ENCODE measurements at regions not wholly inside any gene's neighbourhood (a gene's known extent, or its start where the extent isn't known, plus 50 kb on each side); places are given as distances from the start of the nearest gene placed in this dataset.

DNA sequence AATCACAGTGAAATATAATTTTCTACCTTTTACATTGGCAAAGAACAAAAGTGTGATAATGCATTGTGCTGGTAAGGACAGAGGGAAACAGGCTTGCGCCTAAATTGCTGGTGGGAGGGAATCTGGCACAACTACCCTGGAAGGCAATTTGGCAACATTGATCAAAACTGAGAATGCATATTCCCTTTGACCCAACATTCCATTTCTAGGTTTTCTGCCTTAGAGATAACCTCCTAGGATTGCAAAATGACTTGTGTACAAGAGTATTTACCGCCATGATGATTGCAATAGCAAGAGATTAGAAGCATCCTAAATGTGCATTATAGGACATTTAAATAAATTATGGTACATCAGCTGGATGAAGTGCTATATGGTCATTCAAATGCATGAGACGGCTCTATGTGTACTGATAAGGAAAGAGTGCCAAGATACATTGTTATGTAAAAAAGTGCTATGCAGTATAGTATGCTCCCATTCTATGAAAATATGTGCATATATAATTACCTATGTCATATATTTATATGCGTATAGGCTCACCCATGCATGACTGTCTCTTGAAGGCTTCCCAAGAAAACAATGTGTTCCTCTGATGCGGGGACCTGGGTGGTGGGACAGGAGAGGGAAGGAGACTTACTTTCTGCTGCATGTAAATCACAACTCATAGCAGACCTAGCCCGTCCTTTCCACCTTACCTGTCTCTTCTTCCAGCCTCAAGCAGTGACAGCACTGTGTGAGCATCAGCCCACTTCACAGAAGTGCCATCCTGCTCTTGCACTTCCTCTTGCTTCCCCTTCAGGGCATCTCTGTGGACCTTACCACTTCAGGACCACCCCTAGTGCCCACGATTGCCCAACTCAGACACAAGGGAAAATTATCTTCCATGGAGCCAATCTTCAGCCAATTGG lies 249.9 kb upstream of the TLE3 start:
- no peak for DNase-seq (ENCODE audit: extremely low spot score)
- 89% methylated on average over 7 of the region's 7 CpGs for WGBS
- H3K4me1 ChIP-seq (ENCODE audit: insufficient read depth): no peaks in the 10 kb centered on the region
- no peak overlapping the region for H3K4me3 ChIP-seq (ENCODE audit: low read depth, low read length)
- no peaks in the 10 kb centered on the region for H3K36me3 ChIP-seq (ENCODE audit: insufficient read depth)
- no peak overlapping the region for H3K27ac ChIP-seq (ENCODE audit: low read depth)

DNA sequence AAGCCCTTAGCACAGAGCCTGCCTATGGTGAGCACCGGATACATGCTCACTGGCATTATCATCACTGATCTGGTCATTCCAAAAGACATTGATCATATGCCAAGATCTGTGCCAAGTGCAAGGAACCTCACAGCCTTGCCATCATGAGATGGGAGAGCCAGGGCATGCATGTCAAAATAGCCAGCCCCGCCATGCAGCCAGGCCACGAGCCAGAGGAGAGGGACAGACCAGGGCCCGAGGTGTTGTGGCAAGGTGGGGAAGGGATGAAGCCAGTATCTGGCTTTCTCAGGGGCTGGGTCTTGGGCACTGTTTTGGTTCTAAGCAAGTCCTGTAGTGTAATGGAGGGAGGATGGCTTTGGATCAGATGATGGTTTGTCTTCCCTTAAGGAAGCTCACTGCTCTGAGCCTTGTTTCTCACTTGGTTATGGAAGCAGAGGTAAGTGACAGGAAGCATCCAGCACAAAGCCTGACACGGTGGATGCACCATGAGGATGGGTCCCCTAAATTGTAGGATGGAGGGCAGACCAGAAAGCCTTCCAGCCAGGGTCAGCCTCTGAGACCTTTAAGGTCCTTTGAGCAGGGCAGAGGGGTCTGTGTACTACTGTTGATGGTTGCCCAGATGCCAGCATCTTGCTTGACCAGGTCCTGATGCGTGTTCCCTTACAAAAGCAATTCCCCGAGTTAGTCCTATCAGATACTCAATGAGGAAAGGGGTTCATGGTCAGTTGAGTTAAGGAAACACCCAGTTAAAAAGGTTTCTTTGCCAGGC lies 247.7 kb upstream of the TLE3 start:
- no peaks in the 10 kb centered on the region for H3K4me1 ChIP-seq (ENCODE audit: insufficient read depth)
- DNase-seq (ENCODE audit: extremely low spot score): no peak
- WGBS: 93% methylated on average over 7 of the region's 7 CpGs
- no peak overlapping the region for H3K27ac ChIP-seq (ENCODE audit: low read depth)
- H3K36me3 ChIP-seq (ENCODE audit: insufficient read depth): no peaks in the 10 kb centered on the region
- H3K4me3 ChIP-seq (ENCODE audit: low read depth, low read length): no peak overlapping the region

DNA sequence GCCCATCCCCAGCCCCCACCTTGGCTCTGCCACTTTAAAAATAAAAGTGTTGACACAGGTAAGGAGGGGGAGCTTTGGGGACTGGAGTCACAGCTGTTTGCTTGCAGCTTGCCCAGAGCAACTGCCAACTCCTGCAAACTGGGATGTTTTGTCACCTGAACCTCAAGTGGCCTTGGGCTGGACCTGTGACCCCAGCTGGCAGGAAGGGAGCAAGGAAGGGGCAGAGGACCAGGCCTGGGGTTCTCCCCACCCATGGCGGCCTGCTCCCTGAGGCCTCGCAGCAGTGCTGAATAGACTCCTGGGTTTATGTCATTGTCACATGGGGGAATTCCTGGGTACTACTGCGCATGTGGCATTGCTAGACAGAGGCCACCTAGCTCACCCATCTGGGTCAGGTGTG lies 246.9 kb upstream of the TLE3 start:
- no peak overlapping the region for H3K27ac ChIP-seq (ENCODE audit: low read depth)
- H3K4me3 ChIP-seq (ENCODE audit: low read depth, low read length): no peak overlapping the region
- 96% methylated on average over 3 of the region's 3 CpGs for WGBS
- no peak for DNase-seq (ENCODE audit: extremely low spot score)
- H3K4me1 ChIP-seq (ENCODE audit: insufficient read depth): no peaks in the 10 kb centered on the region
- no peaks in the 10 kb centered on the region for H3K36me3 ChIP-seq (ENCODE audit: insufficient read depth)

DNA sequence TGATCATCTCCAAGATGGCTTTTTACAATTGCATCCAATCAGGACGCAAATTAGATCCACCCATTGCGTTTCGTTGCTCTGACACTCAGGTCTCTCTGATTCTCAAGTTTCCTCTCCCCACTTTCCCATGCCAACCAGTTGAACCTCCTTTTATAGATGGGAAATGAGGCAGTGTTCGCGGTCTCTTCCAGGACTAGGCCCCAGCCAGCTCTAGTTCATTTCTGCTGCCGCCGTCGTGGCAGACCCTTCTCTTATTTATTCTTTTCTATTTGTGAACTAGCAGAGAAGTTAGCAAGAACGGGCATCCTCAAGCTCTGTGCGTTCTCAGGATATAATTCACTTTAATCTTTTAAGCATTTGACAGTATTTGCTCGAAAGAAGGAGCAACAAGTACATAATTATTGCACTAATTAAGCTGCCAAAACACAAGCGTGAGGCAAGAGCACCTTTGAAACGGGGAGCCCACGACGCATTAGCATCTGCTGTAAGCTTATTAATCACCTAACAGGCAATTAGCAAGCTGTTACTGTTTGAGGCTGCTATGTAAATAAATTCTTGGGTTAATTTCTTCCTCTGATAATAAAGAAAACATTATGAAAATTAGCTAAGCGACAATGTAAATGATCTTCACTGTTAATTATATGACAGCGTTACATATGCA lies 246.4 kb upstream of the TLE3 start:
- Histone ChIP-seq H3K4me3 (ENCODE audit: low read depth, low read length) (no peak overlapping the region), H3K36me3 (ENCODE audit: insufficient read depth) (no peaks in the 10 kb centered on the region), H3K4me1 (ENCODE audit: insufficient read depth) (no peaks in the 10 kb centered on the region), H3K27ac (ENCODE audit: low read depth) (no peak overlapping the region)
- 95% methylated on average over 17 of the region's 17 CpGs for WGBS
- no peak for DNase-seq (ENCODE audit: extremely low spot score)

DNA sequence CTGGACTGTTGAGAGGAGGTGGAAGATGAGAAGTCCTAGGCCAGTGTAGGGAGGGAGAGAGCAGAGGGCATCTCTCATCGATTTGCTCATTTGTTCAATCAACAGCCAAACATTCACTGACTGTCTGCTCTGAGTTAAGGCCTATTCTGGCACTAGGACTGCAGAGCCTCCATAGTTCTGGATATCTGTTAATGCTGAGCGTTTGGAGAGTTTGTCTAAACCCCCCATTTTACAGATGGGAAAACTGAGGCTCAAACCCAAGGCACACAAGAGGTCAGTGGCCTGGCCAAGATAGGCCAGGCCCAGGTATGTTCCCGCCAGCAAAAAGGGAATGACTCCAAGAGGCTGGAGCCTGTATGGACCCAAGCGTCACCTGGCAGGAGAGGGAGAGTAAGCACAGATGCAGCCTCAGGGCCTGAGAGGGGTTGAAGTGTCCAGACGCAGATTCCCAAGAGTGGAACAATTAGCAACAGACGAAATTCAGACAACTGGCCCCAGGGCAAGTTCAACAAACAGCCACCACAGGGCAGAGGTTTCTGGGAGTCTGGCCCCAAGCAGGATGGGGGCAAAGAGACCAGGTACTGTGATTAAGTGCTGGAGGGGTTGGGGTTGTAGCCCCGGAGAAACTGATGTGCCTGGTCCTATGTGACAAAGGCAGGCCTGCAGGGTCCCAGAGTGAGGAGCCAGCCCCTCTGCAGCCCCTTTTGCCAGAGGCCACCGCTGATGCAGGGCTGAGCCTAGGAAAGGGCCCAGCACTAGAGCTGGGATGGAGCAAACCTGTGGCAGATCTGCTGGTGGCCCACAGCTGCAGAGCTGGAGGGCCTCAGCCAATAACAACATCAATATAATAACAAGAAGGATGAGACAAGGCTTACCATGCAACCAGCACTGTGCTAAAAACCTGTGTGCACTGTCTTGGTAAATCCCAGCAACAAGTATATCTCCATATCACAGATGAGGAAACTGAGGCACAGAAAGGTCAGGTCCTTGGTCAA lies 245.1 kb upstream of the TLE3 start:
- DNase-seq (ENCODE audit: extremely low spot score): no peak
- no peak overlapping the region for H3K4me3 ChIP-seq (ENCODE audit: low read depth, low read length)
- no peaks in the 10 kb centered on the region for H3K4me1 ChIP-seq (ENCODE audit: insufficient read depth)
- 95% methylated on average over 8 of the region's 8 CpGs for WGBS
- no peaks in the 10 kb centered on the region for H3K36me3 ChIP-seq (ENCODE audit: insufficient read depth)
- no peak overlapping the region for H3K27ac ChIP-seq (ENCODE audit: low read depth)

DNA sequence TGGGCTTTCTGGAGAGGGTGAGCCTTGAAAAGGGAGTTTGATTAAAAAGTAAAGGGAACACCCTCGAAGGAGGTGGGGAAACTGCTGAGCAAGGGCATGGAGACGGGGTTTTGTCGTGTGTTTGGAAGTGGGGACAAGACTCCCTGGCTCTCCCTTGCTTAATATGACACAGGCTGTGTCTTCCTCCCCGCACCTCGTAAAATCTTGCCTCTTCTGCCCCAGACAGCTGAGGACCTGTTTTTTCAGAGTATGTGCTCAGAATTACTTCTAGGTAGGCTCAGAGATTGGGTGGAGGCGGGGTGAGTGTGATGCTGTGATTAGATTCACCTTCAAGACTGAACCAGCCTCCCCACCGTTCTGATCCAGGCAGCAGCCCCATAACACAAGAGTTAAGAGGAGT lies 244.4 kb upstream of the TLE3 start:
- no peaks in the 10 kb centered on the region for H3K36me3 ChIP-seq (ENCODE audit: insufficient read depth)
- H3K4me1 ChIP-seq (ENCODE audit: insufficient read depth): no peaks in the 10 kb centered on the region
- 90% methylated on average over 7 of the region's 7 CpGs for WGBS
- H3K4me3 ChIP-seq (ENCODE audit: low read depth, low read length): no peak overlapping the region
- DNase-seq (ENCODE audit: extremely low spot score): no peak
- no peak overlapping the region for H3K27ac ChIP-seq (ENCODE audit: low read depth)

DNA sequence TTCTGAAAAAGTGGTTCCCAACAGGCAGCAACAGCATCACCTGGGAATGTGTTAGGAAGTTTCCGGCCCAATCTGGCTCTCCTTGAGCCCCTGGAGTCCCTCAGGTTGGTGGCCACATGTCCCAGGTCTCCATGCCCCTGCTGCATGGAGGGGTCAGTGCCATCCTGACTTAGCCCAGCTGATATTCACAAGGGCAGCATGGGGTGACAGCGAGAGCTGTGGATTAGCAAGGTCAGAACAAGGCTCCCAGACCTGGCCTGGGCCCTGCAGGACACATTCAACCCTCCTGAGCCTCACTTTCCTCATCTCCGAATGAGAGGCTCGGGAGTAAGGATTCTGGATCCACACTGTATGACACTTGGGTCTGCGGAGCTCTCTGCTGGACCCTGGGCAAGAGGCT lies 243.8 kb upstream of the TLE3 start:
- Histone ChIP-seq H3K27ac (ENCODE audit: low read depth) (no peak overlapping the region), H3K36me3 (ENCODE audit: insufficient read depth) (no peaks in the 10 kb centered on the region), H3K4me1 (ENCODE audit: insufficient read depth) (no peaks in the 10 kb centered on the region), H3K4me3 (ENCODE audit: low read depth, low read length) (no peak overlapping the region)
- WGBS: 88% methylated on average over 5 of the region's 5 CpGs
- DNase-seq (ENCODE audit: extremely low spot score): no peak

DNA sequence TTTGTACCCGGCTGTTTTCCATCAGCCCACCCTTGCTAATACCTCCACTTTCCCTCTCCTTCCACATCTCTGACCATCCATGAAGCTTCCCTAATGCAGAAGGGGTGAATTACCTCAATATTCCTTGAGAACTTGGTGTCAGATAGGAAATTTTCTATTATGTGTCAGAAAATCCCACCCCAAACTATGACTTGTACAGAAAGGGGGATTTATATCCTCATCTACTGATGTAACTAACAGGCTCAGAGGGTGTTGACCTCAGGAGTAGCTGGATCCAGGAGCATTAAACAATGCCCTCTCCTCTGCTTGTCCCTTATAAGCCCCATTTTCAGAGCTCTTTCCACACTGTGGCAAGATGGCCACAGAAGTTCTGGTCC lies 242.8 kb upstream of the TLE3 start:
- no peak overlapping the region for H3K27ac ChIP-seq (ENCODE audit: low read depth)
- DNase-seq (ENCODE audit: extremely low spot score): no peak
- WGBS: 88% methylated on average over 1 of the region's 1 CpG
- no peaks in the 10 kb centered on the region for H3K4me1 ChIP-seq (ENCODE audit: insufficient read depth)
- no peaks in the 10 kb centered on the region for H3K36me3 ChIP-seq (ENCODE audit: insufficient read depth)
- no peak overlapping the region for H3K4me3 ChIP-seq (ENCODE audit: low read depth, low read length)

DNA sequence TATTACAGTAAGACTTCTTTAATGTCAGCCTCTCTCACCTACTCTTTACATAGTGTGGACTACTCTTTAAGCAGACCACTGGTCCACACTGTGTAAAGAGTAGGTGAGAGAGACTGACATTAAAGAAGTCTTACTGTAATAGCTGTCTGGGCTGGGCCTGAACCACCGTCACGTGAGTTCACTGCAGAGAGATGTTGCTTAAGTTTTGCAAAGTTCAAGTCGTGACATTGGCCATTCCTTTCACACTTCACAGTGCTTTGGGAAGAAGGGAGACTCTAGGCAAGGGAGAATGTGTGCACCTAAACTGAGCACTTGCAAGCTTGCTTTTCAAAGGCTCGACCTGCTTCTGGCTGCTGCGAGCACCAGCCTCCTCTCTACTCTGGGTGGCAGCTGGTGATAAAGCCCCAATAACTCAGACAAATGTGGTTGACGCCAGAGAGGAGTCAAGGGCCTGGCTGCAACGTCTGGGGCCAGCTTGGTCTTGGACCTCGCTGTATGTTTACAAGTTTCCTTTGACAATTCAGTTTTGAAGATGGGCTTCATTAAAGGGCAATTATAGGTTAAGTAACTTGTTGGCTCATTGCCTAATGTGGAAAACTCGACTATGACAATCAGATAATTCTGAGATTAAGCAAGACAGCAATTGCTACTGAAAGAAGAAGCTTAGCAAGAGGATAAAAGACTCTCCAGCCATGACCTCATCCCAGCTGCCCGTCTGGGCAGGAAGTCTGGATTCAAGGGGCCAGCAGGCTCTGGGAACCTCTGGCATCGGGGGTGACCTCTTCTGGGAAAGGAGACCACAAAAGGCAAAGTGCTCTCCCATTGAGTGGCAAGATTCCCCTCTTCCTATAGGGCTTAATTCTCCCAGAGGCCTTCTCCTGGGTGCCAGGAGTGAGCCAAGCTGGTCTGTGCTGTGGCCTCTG lies 242.1 kb upstream of the TLE3 start:
- Histone ChIP-seq H3K27ac (ENCODE audit: low read depth) (no peak overlapping the region), H3K4me3 (ENCODE audit: low read depth, low read length) (no peak overlapping the region), H3K4me1 (ENCODE audit: insufficient read depth) (no peaks in the 10 kb centered on the region), H3K36me3 (ENCODE audit: insufficient read depth) (no peaks in the 10 kb centered on the region)
- 62% methylated on average over 11 of the region's 11 CpGs for WGBS
- peak; percentile 60 for DNase-seq (ENCODE audit: extremely low spot score)

DNA sequence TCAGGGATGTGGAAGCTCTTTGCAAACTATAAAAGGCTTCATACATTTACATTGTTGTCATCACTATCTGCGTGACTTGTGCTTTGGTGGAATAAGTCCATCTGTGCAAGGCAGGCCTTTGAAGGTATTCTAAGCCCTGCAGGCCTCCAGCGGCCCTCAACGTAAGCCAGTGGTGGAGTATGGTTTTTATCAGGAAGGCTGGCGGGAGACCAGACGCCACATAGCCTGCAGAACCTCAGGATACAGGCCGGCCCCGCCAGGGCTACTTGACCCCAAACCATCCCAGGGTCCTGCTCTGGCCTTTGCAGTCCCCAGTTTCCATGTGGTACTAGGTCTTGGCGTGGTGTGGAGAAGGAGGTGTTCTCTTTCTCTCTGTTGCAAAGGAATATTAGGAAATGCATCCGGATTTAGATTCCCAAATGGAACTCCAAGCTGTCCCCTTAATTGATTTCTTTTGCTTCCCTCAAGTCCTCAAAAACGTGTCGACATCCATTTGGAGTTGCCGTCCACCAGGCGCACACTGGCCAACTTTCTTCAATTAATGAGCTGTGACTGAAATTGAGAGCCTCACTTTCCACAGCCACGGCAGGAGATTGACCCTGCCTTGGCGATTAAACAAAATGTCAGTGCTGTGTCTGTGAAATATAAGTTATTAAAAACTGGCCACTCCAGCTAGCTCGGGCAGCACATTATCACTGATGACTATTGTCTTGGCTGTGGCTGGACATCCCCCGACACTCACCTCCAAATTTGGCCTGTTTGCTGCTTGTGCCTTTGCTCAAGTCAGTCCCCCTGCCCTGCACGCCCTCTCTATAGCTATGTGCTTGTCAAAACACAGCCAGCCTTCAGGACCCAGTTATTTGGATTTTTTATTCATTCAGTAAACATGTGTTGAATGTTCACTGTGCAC lies 239.8 kb upstream of the TLE3 start:
- Histone ChIP-seq H3K4me1 (ENCODE audit: insufficient read depth) (no peaks in the 10 kb centered on the region), H3K36me3 (ENCODE audit: insufficient read depth) (no peaks in the 10 kb centered on the region), H3K4me3 (ENCODE audit: low read depth, low read length) (no peak overlapping the region), H3K27ac (ENCODE audit: low read depth) (no peak overlapping the region)
- no peak for DNase-seq (ENCODE audit: extremely low spot score)
- WGBS: 55% methylated on average over 18 of the region's 18 CpGs

DNA sequence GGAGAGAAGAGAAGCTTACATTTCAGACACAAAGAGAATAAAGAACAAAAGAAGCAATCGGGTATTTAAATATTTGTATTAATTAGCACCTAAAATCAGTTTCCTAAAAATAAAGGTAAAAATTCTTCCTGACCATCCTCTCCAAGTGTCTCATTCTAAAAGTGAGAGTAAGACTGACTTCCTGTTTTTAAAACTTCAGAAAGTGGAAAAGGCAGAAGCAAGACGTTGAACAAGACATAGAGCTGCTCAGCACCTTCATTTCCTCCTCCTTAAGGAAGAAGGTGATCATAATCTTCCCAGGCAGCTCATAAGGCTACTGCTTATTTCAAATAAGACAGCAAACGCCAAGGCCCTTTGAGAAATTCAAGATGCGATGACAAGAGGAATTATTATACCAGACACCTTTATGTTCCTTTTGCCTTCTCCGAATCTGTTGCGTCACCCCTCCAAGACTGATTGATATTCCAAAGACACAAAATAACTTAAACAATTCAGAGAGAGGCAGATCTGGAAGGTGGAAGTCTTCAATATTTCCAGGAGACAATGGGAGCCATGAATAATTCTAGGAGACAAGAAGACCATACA lies 238.8 kb upstream of the TLE3 start:
- Histone ChIP-seq H3K27ac (ENCODE audit: low read depth) (no peak overlapping the region), H3K4me1 (ENCODE audit: insufficient read depth) (no peaks in the 10 kb centered on the region), H3K36me3 (ENCODE audit: insufficient read depth) (no peaks in the 10 kb centered on the region), H3K4me3 (ENCODE audit: low read depth, low read length) (no peak overlapping the region)
- WGBS: 86% methylated on average over 6 of the region's 6 CpGs
- no peak for DNase-seq (ENCODE audit: extremely low spot score)
